Upper lobe of left lung (tissue), 4 donors: ENCODE measurements at regions not wholly inside any gene's neighbourhood (a gene's known extent, or its start where the extent isn't known, plus 50 kb on each side); places are given as distances from the start of the nearest gene placed in this dataset.

Source experiments
- CTCF ChIP-seq, 6 experiments: fragments of 450-650 bp in 4 of 6; fragments of 200-600 bp in 2 of 6; sonication (generic) in 2 of 6; IDR thresholded peaks; one replicate each; pipeline ENCODE4 v1.5.1; 2016 to 2019; ENCODE audit warnings: antibody characterized with exemption in 6 of 6
- POLR2A ChIP-seq, 4 donors: fragments of 450-650 bp; IDR thresholded peaks; one replicate each; pipeline ENCODE4 v1.5.1; 2016 to 2017; ENCODE audit warnings: antibody characterized with exemption in 4 of 4, mild to moderate bottlenecking in 2 of 4
- POLR2AphosphoS5 ChIP-seq, 2 donors: sonication (generic); formaldehyde crosslinking; IDR thresholded peaks; one replicate each; pipeline ENCODE4 v1.5.1; 2017; ENCODE audit warnings: antibody characterized with exemption in 2 of 2

GRCh38 chr7:51455086-51455485 lies 138.5 kb upstream of the COBL start:
- no peak for TF ChIP-seq CTCF (IDR thresholded peaks at IDR 0.05)
- TF ChIP-seq POLR2AphosphoS5 (IDR thresholded peaks at IDR 0.05): no peak
- TF ChIP-seq POLR2A (IDR thresholded peaks at IDR 0.05): no peak
